GM12864 (cell line): ENCODE measurements at regions not wholly inside any gene's neighbourhood (a gene's known extent, or its start where the extent isn't known, plus 50 kb on each side); places are given as distances from the start of the nearest gene placed in this dataset.
"Not testable (repeated sequence)": the region's sequence is repeated elsewhere in the genome, so short reads cannot be mapped to it uniquely, and the experiment has no call there.

Experiments
- DNase-seq: peaks from one replicate; pipeline ENCODE4 v3.0.0-alpha.2; 2011; ENCODE audit warnings: low read depth
- H3K4me3 ChIP-seq: 2 replicates; pipeline ENCODE4 v1.5.1; 2011; ENCODE audit warnings: mild to moderate bottlenecking, low read depth, low read length, control low read depth
- TF ChIP-seq, protein P1 (sequence below): IDR thresholded peaks from 2 replicates; pipeline ENCODE4 v1.5.1; 2011; ENCODE audit warnings: low read depth, mild to moderate bottlenecking, moderate library complexity, low read length, control low read depth, inconsistent platforms; ENCODE audit errors: missing control alignments

DNA sequence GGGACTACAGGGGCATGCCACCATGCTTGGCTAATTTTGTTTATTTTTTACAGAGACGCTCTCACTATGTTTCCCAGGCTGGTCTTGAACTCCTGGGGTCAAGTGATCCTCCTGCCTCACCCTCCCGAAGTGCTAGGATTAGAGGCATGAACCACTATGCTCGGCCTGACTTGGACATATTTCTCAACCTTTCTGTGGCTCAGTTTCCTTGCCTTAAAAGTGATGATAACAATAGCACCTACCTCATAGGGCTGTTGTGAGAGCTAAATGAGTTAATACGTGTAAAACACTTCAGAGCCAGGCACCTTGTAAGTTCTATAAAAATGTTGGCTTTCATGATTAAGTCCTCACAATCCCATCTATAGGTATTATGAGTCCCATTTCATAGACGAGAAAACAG is 89.2 kb upstream of the METAP2 start:
- TF ChIP-seq, protein P1, sequence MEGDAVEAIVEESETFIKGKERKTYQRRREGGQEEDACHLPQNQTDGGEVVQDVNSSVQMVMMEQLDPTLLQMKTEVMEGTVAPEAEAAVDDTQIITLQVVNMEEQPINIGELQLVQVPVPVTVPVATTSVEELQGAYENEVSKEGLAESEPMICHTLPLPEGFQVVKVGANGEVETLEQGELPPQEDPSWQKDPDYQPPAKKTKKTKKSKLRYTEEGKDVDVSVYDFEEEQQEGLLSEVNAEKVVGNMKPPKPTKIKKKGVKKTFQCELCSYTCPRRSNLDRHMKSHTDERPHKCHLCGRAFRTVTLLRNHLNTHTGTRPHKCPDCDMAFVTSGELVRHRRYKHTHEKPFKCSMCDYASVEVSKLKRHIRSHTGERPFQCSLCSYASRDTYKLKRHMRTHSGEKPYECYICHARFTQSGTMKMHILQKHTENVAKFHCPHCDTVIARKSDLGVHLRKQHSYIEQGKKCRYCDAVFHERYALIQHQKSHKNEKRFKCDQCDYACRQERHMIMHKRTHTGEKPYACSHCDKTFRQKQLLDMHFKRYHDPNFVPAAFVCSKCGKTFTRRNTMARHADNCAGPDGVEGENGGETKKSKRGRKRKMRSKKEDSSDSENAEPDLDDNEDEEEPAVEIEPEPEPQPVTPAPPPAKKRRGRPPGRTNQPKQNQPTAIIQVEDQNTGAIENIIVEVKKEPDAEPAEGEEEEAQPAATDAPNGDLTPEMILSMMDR: no peak
- H3K4me3 ChIP-seq: no peak overlapping the region
- no peak for DNase-seq

DNA sequence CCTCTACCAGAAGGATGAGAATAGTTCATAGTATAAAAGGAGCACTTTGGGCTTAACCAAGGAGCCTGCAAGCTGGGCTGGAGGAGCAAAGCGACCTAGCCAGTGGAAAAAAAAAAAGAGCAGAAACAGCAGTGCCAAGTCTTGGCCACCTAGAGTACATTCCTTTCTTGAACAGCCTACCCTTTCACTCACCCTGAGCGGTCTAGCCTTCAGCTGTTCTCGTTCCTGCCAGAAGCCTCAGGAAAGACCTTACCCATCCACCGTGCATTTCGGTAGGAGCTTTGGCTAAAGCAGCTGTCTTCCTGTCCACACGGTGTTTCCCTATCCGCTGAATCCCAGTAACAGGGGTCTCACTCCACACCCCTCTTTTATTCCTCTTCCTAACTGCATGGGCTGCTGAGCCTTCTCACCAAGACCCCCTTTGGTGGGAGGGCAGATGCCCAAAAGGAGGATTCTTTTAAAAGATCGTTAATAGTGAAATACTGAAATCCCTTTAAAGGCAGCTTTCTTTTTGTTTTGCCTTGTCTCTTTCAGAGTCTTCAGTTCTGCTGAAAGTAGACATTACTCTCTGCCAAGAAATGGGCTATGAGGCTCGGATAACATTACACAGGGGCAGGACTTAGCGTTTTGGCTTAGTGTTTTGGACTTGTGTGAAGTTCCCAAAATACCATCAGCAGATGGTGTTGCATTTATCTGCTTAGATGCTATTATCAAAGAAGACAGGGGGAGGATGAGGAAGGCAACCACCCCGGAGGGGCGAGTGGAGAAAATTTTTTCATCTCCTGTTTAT is 88.5 kb upstream of the METAP2 start:
- no peak for DNase-seq
- no peak overlapping the region for H3K4me3 ChIP-seq
- TF ChIP-seq, protein P1: no peak

DNA sequence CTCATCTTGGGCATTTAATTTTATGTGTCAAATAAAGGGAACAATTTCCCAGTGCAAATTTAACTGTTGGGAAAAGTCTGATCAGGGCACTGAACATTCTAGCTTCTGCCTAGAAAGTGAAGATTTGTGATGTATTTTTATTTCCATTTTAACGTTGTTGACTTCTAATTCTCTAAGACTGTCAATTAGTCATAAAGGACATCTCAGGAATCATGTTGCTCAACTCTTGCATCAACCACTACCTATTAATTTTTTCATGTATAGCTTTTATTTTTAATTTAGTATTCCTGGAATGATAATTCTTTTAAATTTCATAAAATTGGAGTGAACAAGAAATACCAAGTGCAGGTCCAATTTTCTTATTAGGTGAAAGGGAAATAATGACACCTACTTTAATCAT is 87.9 kb upstream of the METAP2 start:
- TF ChIP-seq, protein P1: no peak
- no peak for DNase-seq
- no peak overlapping the region for H3K4me3 ChIP-seq

DNA sequence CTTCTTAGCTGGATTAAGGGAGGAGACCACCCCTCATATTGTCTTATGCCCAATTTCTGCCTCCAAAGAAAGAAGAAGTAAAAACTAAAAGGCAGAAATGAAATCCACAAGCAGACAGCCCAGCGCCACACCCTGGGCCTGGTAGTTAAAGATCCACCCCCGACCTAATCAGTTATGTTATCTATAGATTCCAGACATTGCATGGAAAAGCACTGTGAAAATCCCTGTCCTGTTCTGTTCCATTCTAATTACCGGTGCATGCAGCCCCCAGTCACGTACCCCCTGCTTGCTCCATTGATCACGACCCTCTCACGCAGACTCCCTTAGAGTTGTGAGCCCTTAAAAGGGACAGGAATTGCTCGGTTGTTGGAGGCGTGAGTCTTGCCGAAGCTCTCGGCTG is 85.7 kb upstream of the METAP2 start:
- not testable (repeated sequence) for H3K4me3 ChIP-seq, DNase-seq

DNA sequence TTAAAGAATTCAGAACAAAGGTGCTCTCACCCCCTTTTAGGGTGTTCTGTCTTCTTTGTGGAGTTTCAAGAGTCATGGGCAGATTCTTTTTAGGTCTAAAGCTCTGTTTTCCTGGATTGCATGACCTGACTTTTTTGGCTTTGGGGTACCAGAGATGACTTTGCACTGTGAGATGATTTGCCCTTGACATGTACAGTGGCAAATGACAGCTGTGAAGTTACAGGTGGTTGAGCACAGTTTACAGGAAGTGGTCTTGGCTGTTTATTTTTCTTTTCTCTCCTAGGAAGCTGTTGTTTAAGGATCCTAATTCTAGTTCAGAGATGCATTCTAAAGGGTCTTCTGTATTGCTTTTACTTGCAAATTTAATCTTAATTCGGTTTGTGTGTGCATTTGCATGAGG is 83.8 kb upstream of the METAP2 start:
- DNase-seq: peak; percentile 56
- H3K4me3 ChIP-seq: no peak overlapping the region
- TF ChIP-seq, protein P1: no peak

DNA sequence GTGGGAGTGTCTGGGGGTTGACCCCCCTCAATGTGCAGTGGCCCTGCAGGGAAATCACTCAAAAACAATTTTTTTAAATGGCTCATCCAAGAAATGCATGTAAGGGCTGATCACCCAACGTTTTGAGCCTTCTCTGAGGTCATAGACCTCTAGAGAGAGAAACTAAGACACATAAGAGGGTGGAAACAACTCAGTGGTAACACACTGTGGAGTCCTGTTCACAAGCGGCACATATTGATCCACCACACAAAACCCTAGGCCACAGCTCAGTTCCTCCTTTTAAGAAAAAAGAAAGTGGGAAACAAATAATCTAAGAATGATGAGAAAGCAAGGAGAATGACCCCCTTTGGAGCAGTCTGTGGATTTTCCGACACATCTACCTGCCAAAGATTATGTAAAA is 83.0 kb upstream of the METAP2 start:
- DNase-seq: peak; percentile 49
- peak overlapping the region; percentile 25 for H3K4me3 ChIP-seq
- TF ChIP-seq, protein P1: no peak

DNA sequence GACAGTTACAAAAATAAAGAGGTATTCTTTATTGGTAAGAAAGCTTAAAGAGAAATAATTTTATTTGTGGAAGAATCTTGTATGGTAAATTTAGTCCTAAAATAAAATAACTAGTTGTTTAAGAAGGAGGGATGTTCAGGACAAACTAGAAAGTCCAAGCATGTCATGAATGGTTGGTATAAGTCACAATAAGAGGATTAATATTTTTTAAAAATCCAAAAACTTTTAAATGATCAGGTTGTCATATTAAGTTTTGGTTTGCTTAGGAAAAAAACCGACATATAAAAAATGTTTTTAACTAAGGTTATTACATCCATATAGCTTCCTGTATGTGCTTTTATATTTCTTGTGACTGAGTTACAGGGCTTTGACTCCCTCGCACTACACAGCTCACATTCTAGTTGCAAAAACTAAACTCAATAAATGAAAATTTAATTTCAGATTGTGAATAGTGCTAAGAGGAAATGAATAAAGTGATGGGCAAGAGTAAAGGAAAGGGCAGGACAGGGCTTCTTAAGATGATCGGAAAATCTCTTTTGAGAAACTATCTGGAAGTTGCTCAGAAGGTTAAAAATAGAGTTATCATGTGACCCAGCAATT is 80.7 kb upstream of the METAP2 start:
- TF ChIP-seq, protein P1: no peak

More for the DNA sequence above, 80.7 kb upstream of the METAP2 start:
- DNase-seq: no peak
- no peak overlapping the region for H3K4me3 ChIP-seq
